Lower leg skin (tissue), 3 donors: ENCODE measurements at regions not wholly inside any gene's neighbourhood (a gene's known extent, or its start where the extent isn't known, plus 50 kb on each side); places are given as distances from the start of the nearest gene placed in this dataset.

Experiments used
- CTCF ChIP-seq, 3 donors: fragments of 450-650 bp; IDR thresholded peaks; one replicate each; pipeline ENCODE4 v1.5.1; 2016; ENCODE audit warnings: antibody characterized with exemption in 3 of 3, mild to moderate bottlenecking in 3 of 3, moderate library complexity in 2 of 3
- POLR2A ChIP-seq, 2 donors: fragments of 450-650 bp; IDR thresholded peaks; one replicate each; pipeline ENCODE4 v1.6.1; 2016 to 2017; ENCODE audit warnings: antibody characterized with exemption in 2 of 2, mild to moderate bottlenecking in 1 of 2, moderate library complexity in 1 of 2

GRCh38 chr5:118479285-118479684, 509.1 kb downstream of the DTWD2 start:
- TF ChIP-seq CTCF (IDR thresholded peaks at IDR 0.05) (no peak), POLR2A (IDR thresholded peaks at IDR 0.05) (no peak)
